ENCODE measurements at regions not wholly inside any gene's neighbourhood (a gene's known extent, or its start where the extent isn't known, plus 50 kb on each side); places are given as distances from the start of the nearest gene placed in this dataset.

- H3K4me1 Mint-ChIP-seq: no peaks in the 10 kb centered on the region
- H3K27ac Mint-ChIP-seq: no peak overlapping the region
- DNase-seq: no peak
- Histone ChIP-seq H3K4me3 (ENCODE audit: low read length) (no peak overlapping the region), H3K9me3 (ENCODE audit: low read length) (no peaks in the 10 kb centered on the region), H3K36me3 (ENCODE audit: insufficient read depth, low read length) (no peaks in the 10 kb centered on the region), H3K27me3 (ENCODE audit: insufficient read depth, low read length, poor library complexity, severe bottlenecking) (no peaks in the 10 kb centered on the region), H3K27ac (ENCODE audit: low read depth, low read length) (no peak overlapping the region), H3K4me1 (ENCODE audit: insufficient read depth, low read length) (no peaks in the 10 kb centered on the region)
- ChIA-PET POLR2A (no interaction called here), CTCF (no interaction called here)
- peaks cover 0 to 10% (median 6%) of the 10 kb centered on the region in 5 donors for H3K9me3 Mint-ChIP-seq
- no peak overlapping the region for H3K4me3 Mint-ChIP-seq
- no peaks in the 10 kb centered on the region for H3K27me3 Mint-ChIP-seq
- H3K36me3 Mint-ChIP-seq: no peaks in the 10 kb centered on the region
Measured at GRCh38 chr9:81213456-81213855, 475.9 kb downstream of the TLE1 start.

- no peak overlapping the region for H3K4me3 ChIP-seq (ENCODE audit: low read length)
- no peak for DNase-seq
- Mint-ChIP-seq H3K27me3 (no peaks in the 10 kb centered on the region), H3K36me3 (no peaks in the 10 kb centered on the region), H3K9me3 (peaks cover 0 to 10% (median 7%) of the 10 kb centered on the region in 5 donors), H3K4me1 (no peaks in the 10 kb centered on the region), H3K4me3 (no peak overlapping the region), H3K27ac (no peak overlapping the region)
- H3K4me1 ChIP-seq (ENCODE audit: insufficient read depth, low read length): no peaks in the 10 kb centered on the region
- ChIA-PET CTCF (no interaction called here), POLR2A (no interaction called here)
- H3K27ac ChIP-seq (ENCODE audit: low read depth, low read length): no peak overlapping the region
- no peaks in the 10 kb centered on the region for H3K36me3 ChIP-seq (ENCODE audit: insufficient read depth, low read length)
- no peaks in the 10 kb centered on the region for H3K9me3 ChIP-seq (ENCODE audit: low read length)
- no peaks in the 10 kb centered on the region for H3K27me3 ChIP-seq (ENCODE audit: insufficient read depth, low read length, poor library complexity, severe bottlenecking)
Measured at GRCh38 chr9:81211741-81212140, 477.6 kb downstream of the TLE1 start.

GRCh38 chr9:81207651-81208050 is 481.7 kb downstream of the TLE1 start:
- no peaks in the 10 kb centered on the region for H3K27me3 Mint-ChIP-seq
- Histone ChIP-seq H3K36me3 (ENCODE audit: insufficient read depth, low read length) (no peaks in the 10 kb centered on the region), H3K4me1 (ENCODE audit: insufficient read depth, low read length) (no peaks in the 10 kb centered on the region), H3K9me3 (ENCODE audit: low read length) (no peaks in the 10 kb centered on the region), H3K27me3 (ENCODE audit: insufficient read depth, low read length, poor library complexity, severe bottlenecking) (no peaks in the 10 kb centered on the region), H3K4me3 (ENCODE audit: low read length) (no peak overlapping the region), H3K27ac (ENCODE audit: low read depth, low read length) (no peak overlapping the region)
- POLR2A ChIA-PET: no interaction called here
- peaks cover 0 to 12% (median 3%) of the 10 kb centered on the region in 5 donors for H3K9me3 Mint-ChIP-seq
- no peak overlapping the region for H3K27ac Mint-ChIP-seq
- H3K36me3 Mint-ChIP-seq: no peaks in the 10 kb centered on the region
- H3K4me1 Mint-ChIP-seq: no peaks in the 10 kb centered on the region
- no peak for DNase-seq
- CTCF ChIA-PET: no interaction called here
- no peak overlapping the region for H3K4me3 Mint-ChIP-seq

GRCh38 chr9:81202292-81202691 is 487.1 kb downstream of the TLE1 start:
- Histone ChIP-seq H3K4me1 (ENCODE audit: insufficient read depth, low read length) (no peaks in the 10 kb centered on the region), H3K9me3 (ENCODE audit: low read length) (no peaks in the 10 kb centered on the region), H3K36me3 (ENCODE audit: insufficient read depth, low read length) (no peaks in the 10 kb centered on the region), H3K27ac (ENCODE audit: low read depth, low read length) (no peak overlapping the region), H3K4me3 (ENCODE audit: low read length) (no peak overlapping the region), H3K27me3 (ENCODE audit: insufficient read depth, low read length, poor library complexity, severe bottlenecking) (no peaks in the 10 kb centered on the region)
- Mint-ChIP-seq H3K36me3 (no peaks in the 10 kb centered on the region), H3K4me3 (no peak overlapping the region), H3K27me3 (no peaks in the 10 kb centered on the region), H3K27ac (no peak overlapping the region), H3K9me3 (peaks cover 0 to 21% (median 7%) of the 10 kb centered on the region in 5 donors), H3K4me1 (no peaks in the 10 kb centered on the region)
- ChIA-PET POLR2A (no interaction called here), CTCF (no interaction called here)
- no peak for DNase-seq

GRCh38 chr9:81195206-81195605 is 494.1 kb downstream of the TLE1 start:
- H3K4me1 ChIP-seq (ENCODE audit: insufficient read depth, low read length): no peaks in the 10 kb centered on the region
- no peaks in the 10 kb centered on the region for H3K27me3 ChIP-seq (ENCODE audit: insufficient read depth, low read length, poor library complexity, severe bottlenecking)
- DNase-seq: no peak
- CTCF ChIA-PET: no interaction called here
- no peak overlapping the region for H3K27ac ChIP-seq (ENCODE audit: low read depth, low read length)
- no peak overlapping the region for H3K4me3 ChIP-seq (ENCODE audit: low read length)
- POLR2A ChIA-PET: no interaction called here
- no peaks in the 10 kb centered on the region for H3K27me3 Mint-ChIP-seq
- no peak overlapping the region for H3K27ac Mint-ChIP-seq
- no peaks in the 10 kb centered on the region for H3K4me1 Mint-ChIP-seq
- no peaks in the 10 kb centered on the region for H3K36me3 Mint-ChIP-seq
- peaks cover 2 to 15% (median 5%) of the 10 kb centered on the region in 5 donors for H3K9me3 Mint-ChIP-seq
- H3K9me3 ChIP-seq (ENCODE audit: low read length): no peaks in the 10 kb centered on the region
- H3K4me3 Mint-ChIP-seq: no peak overlapping the region
- no peaks in the 10 kb centered on the region for H3K36me3 ChIP-seq (ENCODE audit: insufficient read depth, low read length)

- Mint-ChIP-seq H3K27ac (no peak overlapping the region), H3K36me3 (no peaks in the 10 kb centered on the region), H3K27me3 (no peaks in the 10 kb centered on the region), H3K4me3 (no peak overlapping the region), H3K9me3 (peaks cover 2 to 10% (median 5%) of the 10 kb centered on the region in 5 donors), H3K4me1 (no peaks in the 10 kb centered on the region)
- Histone ChIP-seq H3K27me3 (ENCODE audit: insufficient read depth, low read length, poor library complexity, severe bottlenecking) (no peaks in the 10 kb centered on the region), H3K9me3 (ENCODE audit: low read length) (no peaks in the 10 kb centered on the region), H3K36me3 (ENCODE audit: insufficient read depth, low read length) (no peaks in the 10 kb centered on the region), H3K27ac (ENCODE audit: low read depth, low read length) (no peak overlapping the region), H3K4me3 (ENCODE audit: low read length) (no peak overlapping the region), H3K4me1 (ENCODE audit: insufficient read depth, low read length) (no peaks in the 10 kb centered on the region)
- no peak for DNase-seq
- CTCF ChIA-PET: no interaction called here
- POLR2A ChIA-PET: no interaction called here
Measured at GRCh38 chr9:81193362-81194339, 495.7 kb downstream of the TLE1 start.

GRCh38 chr9:81191222-81191621 is 498.1 kb downstream of the TLE1 start:
- no peak overlapping the region for H3K4me3 ChIP-seq (ENCODE audit: low read length)
- Mint-ChIP-seq H3K9me3 (peaks cover 3 to 5% (median 3%) of the 10 kb centered on the region in 5 donors), H3K27ac (no peak overlapping the region), H3K27me3 (no peaks in the 10 kb centered on the region), H3K36me3 (no peaks in the 10 kb centered on the region), H3K4me1 (no peaks in the 10 kb centered on the region), H3K4me3 (no peak overlapping the region)
- H3K36me3 ChIP-seq (ENCODE audit: insufficient read depth, low read length): no peaks in the 10 kb centered on the region
- ChIA-PET CTCF (no interaction called here), POLR2A (no interaction called here)
- H3K27me3 ChIP-seq (ENCODE audit: insufficient read depth, low read length, poor library complexity, severe bottlenecking): no peaks in the 10 kb centered on the region
- no peaks in the 10 kb centered on the region for H3K4me1 ChIP-seq (ENCODE audit: insufficient read depth, low read length)
- no peak for DNase-seq
- no peak overlapping the region for H3K27ac ChIP-seq (ENCODE audit: low read depth, low read length)
- H3K9me3 ChIP-seq (ENCODE audit: low read length): no peaks in the 10 kb centered on the region

- H3K9me3 Mint-ChIP-seq: peaks cover 3 to 6% (median 5%) of the 10 kb centered on the region in 5 donors
- Histone ChIP-seq H3K4me3 (ENCODE audit: low read length) (no peak overlapping the region), H3K27me3 (ENCODE audit: insufficient read depth, low read length, poor library complexity, severe bottlenecking) (no peaks in the 10 kb centered on the region), H3K9me3 (ENCODE audit: low read length) (no peaks in the 10 kb centered on the region), H3K36me3 (ENCODE audit: insufficient read depth, low read length) (no peaks in the 10 kb centered on the region), H3K4me1 (ENCODE audit: insufficient read depth, low read length) (no peaks in the 10 kb centered on the region), H3K27ac (ENCODE audit: low read depth, low read length) (no peak overlapping the region)
- H3K4me3 Mint-ChIP-seq: no peak overlapping the region
- H3K4me1 Mint-ChIP-seq: no peaks in the 10 kb centered on the region
- no peaks in the 10 kb centered on the region for H3K27me3 Mint-ChIP-seq
- ChIA-PET CTCF (no interaction called here), POLR2A (no interaction called here)
- H3K36me3 Mint-ChIP-seq: no peaks in the 10 kb centered on the region
- no peak overlapping the region for H3K27ac Mint-ChIP-seq
- DNase-seq: no peak
Measured at GRCh38 chr9:81190659-81191058, 498.7 kb downstream of the TLE1 start.
